Upper lobe of left lung (tissue), 6 donors: ENCODE measurements at regions not wholly inside any gene's neighbourhood (a gene's known extent, or its start where the extent isn't known, plus 50 kb on each side); places are given as distances from the start of the nearest gene placed in this dataset.

Source experiments
- ATAC-seq, 2 donors: fragments of 200-7000 bp; cut with Tn5 transposase; one replicate each; pipeline ENCODE4 v1.9.1; 2022; ENCODE audit warnings: mild to moderate bottlenecking in 2 of 2, moderate library complexity in 2 of 2; ENCODE audit not compliant: low FRiP score in 2 of 2
- DNase-seq, 2 donors: peaks; one replicate each; pipeline ENCODE4 v3.0.0-alpha.2; 2019 to 2020
- H3K27ac ChIP-seq, 4 donors: fragments of 200-600 bp; sonication (generic); one replicate each; pipeline ENCODE4 v1.5.1; 2016 to 2019
- H3K27me3 ChIP-seq, 4 donors: fragments of 200-600 bp; sonication (generic); one replicate each; pipeline ENCODE4 v1.5.1; 2017 to 2019
- H3K36me3 ChIP-seq, 4 donors: fragments of 200-600 bp; sonication (generic); one replicate each; pipeline ENCODE4 v1.5.1; 2016 to 2019
- H3K4me1 ChIP-seq, 4 donors: fragments of 200-600 bp; sonication (generic); one replicate each; pipeline ENCODE4 v1.5.1; 2018 to 2019
- H3K4me3 ChIP-seq, 4 donors: fragments of 200-600 bp; sonication (generic); one replicate each; pipeline ENCODE4 v1.5.1; 2017 to 2019; ENCODE audit warnings: mild to moderate bottlenecking in 2 of 4, moderate library complexity in 1 of 4
- H3K9me3 ChIP-seq, 4 donors: fragments of 200-600 bp; sonication (generic); one replicate each; pipeline ENCODE4 v1.5.1; 2018 to 2019
- CTCF ChIP-seq, 6 experiments: fragments of 450-650 bp in 4 of 6; fragments of 200-600 bp in 2 of 6; sonication (generic) in 2 of 6; IDR thresholded peaks; one replicate each; pipeline ENCODE4 v1.5.1; 2016 to 2019; ENCODE audit warnings: antibody characterized with exemption in 6 of 6
- EP300 ChIP-seq, 4 donors: sonication (generic); formaldehyde crosslinking; IDR thresholded peaks; one replicate each; pipeline ENCODE4 v1.5.1; 2017; ENCODE audit warnings: antibody characterized with exemption in 4 of 4, control low read depth in 2 of 4
- POLR2A ChIP-seq, 4 donors: fragments of 450-650 bp; IDR thresholded peaks; one replicate each; pipeline ENCODE4 v1.5.1; 2016 to 2017; ENCODE audit warnings: antibody characterized with exemption in 4 of 4, mild to moderate bottlenecking in 2 of 4
- POLR2AphosphoS5 ChIP-seq, 2 donors: sonication (generic); formaldehyde crosslinking; IDR thresholded peaks; one replicate each; pipeline ENCODE4 v1.5.1; 2017; ENCODE audit warnings: antibody characterized with exemption in 2 of 2
- WGBS, 2 donors: methylation state at CpG; one replicate each; pipeline ENCODE4 v1.1.5; 2017 to 2018; 5-methylcytosine and 5-hydroxymethylcytosine counted together
- donor health status: DM: no; HTN: no; CAD: no; lungs with moderate emphysema.
- donor health status: DM: no; HTN: yes; CAD: no; lungs with severe emphysema.

DNA sequence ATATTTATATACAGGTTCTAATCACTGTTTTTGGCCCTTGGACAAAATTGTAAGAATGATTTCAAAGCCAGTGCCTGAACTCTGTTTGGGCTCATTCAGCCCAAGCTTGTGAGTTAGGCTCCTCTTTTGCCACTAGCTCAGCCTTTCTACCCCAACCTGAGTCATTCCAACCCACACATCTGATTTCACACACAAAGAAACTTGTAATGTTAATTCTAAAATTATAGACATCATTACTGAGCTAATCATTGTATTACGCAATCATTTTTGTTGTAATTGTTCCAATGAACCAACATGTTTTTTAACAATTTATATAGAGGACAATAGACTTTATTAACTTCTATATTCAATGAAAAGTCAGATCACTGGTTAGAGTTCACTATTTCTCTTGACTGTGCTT lies 441.1 kb downstream of the ETNK1 start:
- TF ChIP-seq EP300 (IDR thresholded peaks at IDR 0.05): no peak
- TF ChIP-seq CTCF (IDR thresholded peaks at IDR 0.05): no peak
- no peak for TF ChIP-seq POLR2AphosphoS5 (IDR thresholded peaks at IDR 0.05)
- no peak for TF ChIP-seq POLR2A (IDR thresholded peaks at IDR 0.05)
- no peak overlapping the region for H3K4me3 ChIP-seq
- DNase-seq (no peak), ATAC-seq (no peak)
- no peaks in the 10 kb centered on the region for H3K27me3 ChIP-seq
- 67 to 89% methylated on average over 1 of the region's 1 CpG for WGBS, 2 donors
- no peaks in the 10 kb centered on the region for H3K36me3 ChIP-seq
- no peaks in the 10 kb centered on the region for H3K4me1 ChIP-seq
- H3K27ac ChIP-seq: no peak overlapping the region
- H3K9me3 ChIP-seq: no peaks in the 10 kb centered on the region

- WGBS, 2 donors: 61 to 75% methylated on average over 2 of the region's 2 CpGs
- H3K27me3 ChIP-seq: no peaks in the 10 kb centered on the region
- TF ChIP-seq EP300 (IDR thresholded peaks at IDR 0.05) (no peak), CTCF (IDR thresholded peaks at IDR 0.05) (no peak), POLR2A (IDR thresholded peaks at IDR 0.05) (no peak), POLR2AphosphoS5 (IDR thresholded peaks at IDR 0.05) (no peak)
- no peaks in the 10 kb centered on the region for H3K9me3 ChIP-seq
- ATAC-seq (peak in 1 of 2 donors; percentile 61), DNase-seq (no peak)
- H3K4me1 ChIP-seq: no peaks in the 10 kb centered on the region
- no peak overlapping the region for H3K4me3 ChIP-seq
- H3K27ac ChIP-seq: no peak overlapping the region
- no peaks in the 10 kb centered on the region for H3K36me3 ChIP-seq
Observed at GRCh38 chr12:23083267-23083666, 458.3 kb downstream of the ETNK1 start.

- 79 to 80% methylated on average over 5 of the region's 5 CpGs for WGBS, 2 donors
- no peak overlapping the region for H3K27ac ChIP-seq
- H3K9me3 ChIP-seq: no peaks in the 10 kb centered on the region
- DNase-seq: no peak
- TF ChIP-seq EP300 (IDR thresholded peaks at IDR 0.05) (no peak), POLR2A (IDR thresholded peaks at IDR 0.05) (no peak), POLR2AphosphoS5 (IDR thresholded peaks at IDR 0.05) (no peak)
- no peaks in the 10 kb centered on the region for H3K4me1 ChIP-seq
- H3K4me3 ChIP-seq: no peak overlapping the region
- H3K27me3 ChIP-seq: no peaks in the 10 kb centered on the region
- H3K36me3 ChIP-seq: no peaks in the 10 kb centered on the region
- ATAC-seq: peak in 1 of 2 donors; percentile 69
Observed at GRCh38 chr12:23084236-23084995, 459.4 kb downstream of the ETNK1 start.

GRCh38 chr12:23088594-23088993 lies 463.6 kb downstream of the ETNK1 start:
- TF ChIP-seq POLR2A (IDR thresholded peaks at IDR 0.05): no peak
- TF ChIP-seq CTCF (IDR thresholded peaks at IDR 0.05): no peak
- no peak for TF ChIP-seq EP300 (IDR thresholded peaks at IDR 0.05)
- TF ChIP-seq POLR2AphosphoS5 (IDR thresholded peaks at IDR 0.05): no peak
- no peaks in the 10 kb centered on the region for H3K4me1 ChIP-seq
- no peaks in the 10 kb centered on the region for H3K9me3 ChIP-seq
- WGBS, 2 donors: 86 to 100% methylated on average over 1 of the region's 1 CpG
- no peak overlapping the region for H3K4me3 ChIP-seq
- DNase-seq (no peak), ATAC-seq (no peak)
- no peak overlapping the region for H3K27ac ChIP-seq
- no peaks in the 10 kb centered on the region for H3K27me3 ChIP-seq
- H3K36me3 ChIP-seq: no peaks in the 10 kb centered on the region

DNA sequence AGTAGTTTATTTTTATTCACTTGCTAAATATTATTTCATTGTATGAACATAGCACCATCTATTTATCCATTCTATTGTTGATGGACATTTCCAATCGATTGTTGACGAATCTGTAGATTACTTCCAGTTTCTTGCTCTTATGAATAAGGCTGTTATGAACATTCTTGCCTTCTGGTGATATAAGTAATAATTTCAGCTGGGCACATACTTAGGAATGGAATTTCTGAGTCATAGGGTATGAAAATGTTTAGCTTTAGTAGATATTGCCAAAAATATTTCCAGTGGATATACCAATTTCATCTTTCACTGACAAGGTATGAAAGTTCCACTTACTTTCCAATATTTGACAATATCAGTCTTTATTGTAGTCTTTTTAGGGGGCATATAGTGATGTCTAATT lies 468.5 kb downstream of the ETNK1 start:
- Histone ChIP-seq H3K27ac (no peak overlapping the region), H3K9me3 (no peaks in the 10 kb centered on the region), H3K27me3 (no peaks in the 10 kb centered on the region), H3K4me3 (no peak overlapping the region), H3K4me1 (no peaks in the 10 kb centered on the region), H3K36me3 (no peaks in the 10 kb centered on the region)
- ATAC-seq: no peak
- WGBS, 2 donors: 59 to 95% methylated on average over 2 of the region's 2 CpGs
- no peak for DNase-seq
- TF ChIP-seq POLR2AphosphoS5 (IDR thresholded peaks at IDR 0.05): no peak
- no peak for TF ChIP-seq EP300 (IDR thresholded peaks at IDR 0.05)
- no peak for TF ChIP-seq CTCF (IDR thresholded peaks at IDR 0.05)
- no peak for TF ChIP-seq POLR2A (IDR thresholded peaks at IDR 0.05)
